SU-DHL-6 (cell line): ENCODE measurements at regions not wholly inside any gene's neighbourhood (a gene's known extent, or its start where the extent isn't known, plus 50 kb on each side); places are given as distances from the start of the nearest gene placed in this dataset.

Source experiments
- H2AFZ ChIP-seq: fragments of 200-600 bp; sonication (generic); 2 replicates; pipeline ENCODE4 v1.6.1; 2014; ENCODE audit warnings: low read depth, mild to moderate bottlenecking, moderate library complexity, mixed read lengths, antibody characterized with exemption, low read length; ENCODE audit not compliant: severe bottlenecking
- H3F3A ChIP-seq: fragments of 200-600 bp; shearing (Covaris generic); 2 replicates; pipeline ENCODE4 v1.6.0; 2016; ENCODE audit warnings: antibody characterized with exemption, mild to moderate bottlenecking; ENCODE audit not compliant: insufficient read depth
- H3K27ac ChIP-seq: fragments of 200-600 bp; sonication (generic); 2 replicates; pipeline ENCODE4 v1.5.1; 2016; ENCODE audit warnings: low read depth, mild to moderate bottlenecking, low read length, moderate library complexity, mixed read lengths
- H3K27me3 ChIP-seq: fragments of 200-600 bp; sonication (generic), shearing (Covaris generic); 2 replicates; pipeline ENCODE4 v1.6.0; 2014; ENCODE audit warnings: mild to moderate bottlenecking, low read length
- H3K36me3 ChIP-seq: fragments of 200-600 bp; sonication (generic); 2 replicates; pipeline ENCODE4 v1.6.1; 2014; ENCODE audit warnings: mild to moderate bottlenecking, low read length, mixed read lengths
- H3K4me2 ChIP-seq: fragments of 300-600, 200-600 bp; shearing (Covaris generic), sonication (generic); 2 replicates; pipeline ENCODE4 v1.6.0; 2014; ENCODE audit warnings: low read length, low read depth, mild to moderate bottlenecking; ENCODE audit not compliant: poor library complexity, severe bottlenecking
- H3K4me3 ChIP-seq: fragments of 200-600 bp; sonication (generic); 2 replicates; pipeline ENCODE4 v1.5.1; 2014; ENCODE audit warnings: antibody characterized with exemption, low read length, mild to moderate bottlenecking, mixed read lengths; ENCODE audit not compliant: insufficient read depth, poor library complexity, severe bottlenecking
- H3K79me2 ChIP-seq: fragments of 200-600 bp; sonication (generic); 2 replicates; pipeline ENCODE4 v1.6.1; 2014; ENCODE audit warnings: mild to moderate bottlenecking, low read length, moderate library complexity; ENCODE audit not compliant: insufficient read depth
- H3K9ac ChIP-seq: fragments of 200-600 bp; sonication (generic); 2 replicates; pipeline ENCODE4 v1.7.0; 2014; ENCODE audit warnings: mild to moderate bottlenecking, low read length
- H3K9me2 ChIP-seq: fragments of 200-600 bp; sonication (generic); replicated peaks from 2 replicates; pipeline ENCODE4 v1.6.1; 2014; ENCODE audit warnings: low read length; ENCODE audit not compliant: insufficient read depth
- H3K9me3 ChIP-seq: fragments of 200-600 bp; sonication (generic); 2 replicates; pipeline ENCODE4 v1.6.1; 2014; ENCODE audit warnings: low read length, mixed read lengths; ENCODE audit not compliant: insufficient read depth
- H4K20me1 ChIP-seq: fragments of 200-600 bp; sonication (generic); 2 replicates; pipeline ENCODE4 v1.6.1; 2014; ENCODE audit warnings: low read depth, mild to moderate bottlenecking, antibody characterized with exemption, low read length, moderate library complexity, mixed read lengths
- EZH2phosphoT487 ChIP-seq: fragments of 200-600 bp; sonication (generic), shearing (Covaris generic); conservative IDR thresholded peaks from 2 replicates; pipeline ENCODE4 v1.6.1; 2018; ENCODE audit warnings: mild to moderate bottlenecking, antibody characterized with exemption, low read length, moderate library complexity, mixed read lengths
- TF ChIP-seq, protein P1 (sequence below): fragments of 200-600 bp; sonication (generic); IDR thresholded peaks from one replicate; pipeline ENCODE4 v1.5.1; 2017; ENCODE audit warnings: antibody characterized with exemption, mild to moderate bottlenecking, low read length, moderate library complexity; ENCODE audit not compliant: insufficient read depth, poor library complexity, severe bottlenecking

DNA sequence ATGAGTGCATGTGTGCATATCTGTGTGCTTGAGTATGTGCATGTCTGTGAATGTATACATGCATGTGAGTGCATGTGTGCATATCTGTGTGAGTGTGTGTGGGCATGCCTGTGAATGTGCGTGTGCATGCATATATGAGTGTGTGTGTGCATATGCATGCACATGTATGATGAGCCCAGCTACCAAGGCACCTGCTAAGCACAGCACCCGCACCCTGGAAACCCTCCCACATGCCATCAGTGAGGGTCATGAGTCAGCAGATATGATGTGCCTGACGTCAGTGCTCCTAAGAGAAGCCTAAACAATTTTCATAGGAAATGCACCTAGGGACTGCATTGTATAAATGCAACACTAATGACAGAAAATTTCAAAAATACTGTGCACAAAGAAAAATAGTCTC, 151.1 kb downstream of the KIF26A start:
- H3K4me3 ChIP-seq: no peak overlapping the region
- no peak overlapping the region for H3K9ac ChIP-seq
- no peaks in the 10 kb centered on the region for H3K36me3 ChIP-seq
- H3F3A ChIP-seq: no peaks in the 10 kb centered on the region
- H3K9me2 ChIP-seq: no peaks in the 10 kb centered on the region
- H4K20me1 ChIP-seq: no peaks in the 10 kb centered on the region
- no peak for TF ChIP-seq EZH2phosphoT487
- TF ChIP-seq, protein P1, sequence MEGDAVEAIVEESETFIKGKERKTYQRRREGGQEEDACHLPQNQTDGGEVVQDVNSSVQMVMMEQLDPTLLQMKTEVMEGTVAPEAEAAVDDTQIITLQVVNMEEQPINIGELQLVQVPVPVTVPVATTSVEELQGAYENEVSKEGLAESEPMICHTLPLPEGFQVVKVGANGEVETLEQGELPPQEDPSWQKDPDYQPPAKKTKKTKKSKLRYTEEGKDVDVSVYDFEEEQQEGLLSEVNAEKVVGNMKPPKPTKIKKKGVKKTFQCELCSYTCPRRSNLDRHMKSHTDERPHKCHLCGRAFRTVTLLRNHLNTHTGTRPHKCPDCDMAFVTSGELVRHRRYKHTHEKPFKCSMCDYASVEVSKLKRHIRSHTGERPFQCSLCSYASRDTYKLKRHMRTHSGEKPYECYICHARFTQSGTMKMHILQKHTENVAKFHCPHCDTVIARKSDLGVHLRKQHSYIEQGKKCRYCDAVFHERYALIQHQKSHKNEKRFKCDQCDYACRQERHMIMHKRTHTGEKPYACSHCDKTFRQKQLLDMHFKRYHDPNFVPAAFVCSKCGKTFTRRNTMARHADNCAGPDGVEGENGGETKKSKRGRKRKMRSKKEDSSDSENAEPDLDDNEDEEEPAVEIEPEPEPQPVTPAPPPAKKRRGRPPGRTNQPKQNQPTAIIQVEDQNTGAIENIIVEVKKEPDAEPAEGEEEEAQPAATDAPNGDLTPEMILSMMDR: no peak
- H3K79me2 ChIP-seq: no peaks in the 10 kb centered on the region
- H3K9me3 ChIP-seq: no peaks in the 10 kb centered on the region
- no peak overlapping the region for H3K4me2 ChIP-seq
- no peaks in the 10 kb centered on the region for H3K27me3 ChIP-seq
- H2AFZ ChIP-seq: no peak overlapping the region
- no peak overlapping the region for H3K27ac ChIP-seq

DNA sequence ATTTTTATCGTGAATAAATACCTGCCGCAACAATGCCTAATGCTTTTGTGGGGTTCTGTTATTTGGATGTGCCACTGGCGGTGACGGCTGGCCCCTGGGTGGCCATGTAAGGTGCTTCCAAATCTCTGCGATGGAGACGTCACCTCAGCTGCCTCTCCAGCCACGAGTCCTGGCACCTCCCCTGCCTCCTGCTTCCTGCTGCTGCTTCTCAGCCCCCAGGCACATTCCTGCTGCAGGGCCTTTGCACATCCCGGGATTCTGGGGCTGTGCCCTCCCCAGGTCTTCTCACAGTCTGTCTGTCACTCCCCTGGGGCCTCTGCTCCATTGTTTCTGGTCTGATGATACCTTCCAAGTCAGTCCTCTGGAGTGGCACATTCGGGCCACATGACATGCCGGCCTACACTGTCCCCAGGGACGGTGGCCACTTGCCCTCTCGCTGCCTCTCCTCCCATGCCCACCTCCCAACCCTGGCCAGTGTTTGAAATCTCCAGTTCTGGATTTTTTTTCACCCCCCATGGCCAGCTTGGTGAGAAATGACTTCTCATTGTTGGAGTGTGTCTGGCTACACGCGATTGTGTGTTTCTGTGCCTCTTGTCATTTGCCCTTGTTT, 151.8 kb downstream of the KIF26A start:
- TF ChIP-seq, protein P1: no peak
- no peak for TF ChIP-seq EZH2phosphoT487
- no peak overlapping the region for H3K9ac ChIP-seq

DNA sequence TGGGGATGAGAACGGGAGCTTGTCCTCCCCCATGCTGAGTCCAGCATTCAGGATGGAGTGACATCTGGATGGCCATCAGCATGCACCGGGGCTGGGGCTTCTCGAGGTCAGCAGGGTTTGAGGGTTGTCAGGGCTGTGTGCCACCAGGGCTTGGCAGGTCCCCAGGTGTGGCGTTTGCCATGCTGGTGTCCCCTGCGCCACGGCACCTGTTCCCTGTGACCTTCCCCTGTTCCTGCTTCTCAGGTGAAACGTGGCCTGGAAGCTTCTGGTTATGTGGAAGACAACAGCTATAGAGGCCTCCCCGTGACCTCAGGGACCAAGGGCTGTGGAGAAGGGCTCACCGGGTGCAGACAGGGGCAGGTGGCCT, 152.4 kb downstream of the KIF26A start:
- no peak overlapping the region for H3K4me3 ChIP-seq
- TF ChIP-seq, protein P1: no peak
- no peak for TF ChIP-seq EZH2phosphoT487
- no peaks in the 10 kb centered on the region for H3K36me3 ChIP-seq
- H3K9me3 ChIP-seq: no peaks in the 10 kb centered on the region
- H2AFZ ChIP-seq: no peak overlapping the region
- H3K79me2 ChIP-seq: no peaks in the 10 kb centered on the region
- H3K9me2 ChIP-seq: no peaks in the 10 kb centered on the region
- no peak overlapping the region for H3K4me2 ChIP-seq
- H3K9ac ChIP-seq: no peak overlapping the region
- H3K27me3 ChIP-seq: no peaks in the 10 kb centered on the region
- no peaks in the 10 kb centered on the region for H3F3A ChIP-seq
- H4K20me1 ChIP-seq: no peaks in the 10 kb centered on the region
- no peak overlapping the region for H3K27ac ChIP-seq

More for the DNA sequence above, 151.8 kb downstream of the KIF26A start:
- H3K9me2 ChIP-seq: no peaks in the 10 kb centered on the region
- no peaks in the 10 kb centered on the region for H3F3A ChIP-seq
- H3K4me2 ChIP-seq: no peak overlapping the region
- H4K20me1 ChIP-seq: no peaks in the 10 kb centered on the region
- H2AFZ ChIP-seq: no peak overlapping the region
- no peak overlapping the region for H3K27ac ChIP-seq
- no peak overlapping the region for H3K4me3 ChIP-seq
- no peaks in the 10 kb centered on the region for H3K9me3 ChIP-seq
- no peaks in the 10 kb centered on the region for H3K27me3 ChIP-seq
- H3K79me2 ChIP-seq: no peaks in the 10 kb centered on the region
- H3K36me3 ChIP-seq: no peaks in the 10 kb centered on the region
